Endothelial cell (in vitro differentiated cells): ENCODE measurements at regions not wholly inside any gene's neighbourhood (a gene's known extent, or its start where the extent isn't known, plus 50 kb on each side); places are given as distances from the start of the nearest gene placed in this dataset.
"Not testable (repeated sequence)": the region's sequence is repeated elsewhere in the genome, so short reads cannot be mapped to it uniquely, and the experiment has no call there.

ENCODE experiments used
- DNase-seq: peaks from one replicate; pipeline ENCODE4 v3.0.0; 2021; ENCODE audit warnings: low spot score
- H3K27ac Mint-ChIP-seq: one replicate; pipeline ENCODE4 v1.8.0; 2021; ENCODE audit warnings: mixed read lengths, inconsistent platforms; ENCODE audit not compliant: unreplicated experiment
- H3K27me3 Mint-ChIP-seq: one replicate; pipeline ENCODE4 v1.8.0; 2021; ENCODE audit warnings: mild to moderate bottlenecking, moderate library complexity, mixed read lengths, inconsistent platforms; ENCODE audit not compliant: unreplicated experiment
- H3K36me3 Mint-ChIP-seq: one replicate; pipeline ENCODE4 v1.8.0; 2021; ENCODE audit warnings: mild to moderate bottlenecking, low read depth, mixed read lengths, inconsistent platforms; ENCODE audit not compliant: unreplicated experiment
- H3K4me1 Mint-ChIP-seq: one replicate; pipeline ENCODE4 v1.8.0; 2021; ENCODE audit warnings: mild to moderate bottlenecking, mixed read lengths, inconsistent platforms; ENCODE audit not compliant: unreplicated experiment
- H3K4me3 Mint-ChIP-seq: one replicate; pipeline ENCODE4 v1.8.0; 2021; ENCODE audit warnings: mild to moderate bottlenecking, mixed read lengths, inconsistent platforms; ENCODE audit not compliant: unreplicated experiment
- H3K9me3 Mint-ChIP-seq: one replicate; pipeline ENCODE4 v1.8.0; 2021; ENCODE audit warnings: mixed read lengths, inconsistent platforms; ENCODE audit not compliant: unreplicated experiment
- TF ChIP-seq, protein P1 (sequence below): fragments of 200-600 bp; sonication (generic); IDR thresholded peaks from one replicate; pipeline ENCODE4 v1.5.0; 2021; ENCODE audit warnings: antibody characterized with exemption; ENCODE audit not compliant: unreplicated experiment

DNA sequence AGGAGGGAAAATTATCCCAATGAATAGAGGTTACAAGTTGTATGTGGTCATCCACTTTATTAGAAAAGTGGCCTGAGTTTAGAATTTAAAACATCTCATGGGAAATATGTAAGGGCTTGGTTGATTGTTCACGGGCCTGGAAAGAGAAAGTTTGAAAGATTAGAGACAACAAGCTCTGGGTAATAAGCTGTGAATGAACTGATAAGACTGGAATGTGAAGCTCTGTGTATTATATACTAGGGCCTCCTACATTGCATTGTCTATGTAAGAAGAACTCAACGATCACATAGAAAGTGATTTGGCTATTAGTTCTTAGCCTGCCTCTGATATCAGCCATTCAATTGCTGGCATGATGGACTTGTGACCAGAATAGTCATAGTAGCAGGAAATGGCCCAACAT is 199.2 kb upstream of the MAGI2 start:
- no peak overlapping the region for H3K4me3 Mint-ChIP-seq
- DNase-seq = no peak
- no peaks in the 10 kb centered on the region for H3K27me3 Mint-ChIP-seq
- TF ChIP-seq, protein P1, sequence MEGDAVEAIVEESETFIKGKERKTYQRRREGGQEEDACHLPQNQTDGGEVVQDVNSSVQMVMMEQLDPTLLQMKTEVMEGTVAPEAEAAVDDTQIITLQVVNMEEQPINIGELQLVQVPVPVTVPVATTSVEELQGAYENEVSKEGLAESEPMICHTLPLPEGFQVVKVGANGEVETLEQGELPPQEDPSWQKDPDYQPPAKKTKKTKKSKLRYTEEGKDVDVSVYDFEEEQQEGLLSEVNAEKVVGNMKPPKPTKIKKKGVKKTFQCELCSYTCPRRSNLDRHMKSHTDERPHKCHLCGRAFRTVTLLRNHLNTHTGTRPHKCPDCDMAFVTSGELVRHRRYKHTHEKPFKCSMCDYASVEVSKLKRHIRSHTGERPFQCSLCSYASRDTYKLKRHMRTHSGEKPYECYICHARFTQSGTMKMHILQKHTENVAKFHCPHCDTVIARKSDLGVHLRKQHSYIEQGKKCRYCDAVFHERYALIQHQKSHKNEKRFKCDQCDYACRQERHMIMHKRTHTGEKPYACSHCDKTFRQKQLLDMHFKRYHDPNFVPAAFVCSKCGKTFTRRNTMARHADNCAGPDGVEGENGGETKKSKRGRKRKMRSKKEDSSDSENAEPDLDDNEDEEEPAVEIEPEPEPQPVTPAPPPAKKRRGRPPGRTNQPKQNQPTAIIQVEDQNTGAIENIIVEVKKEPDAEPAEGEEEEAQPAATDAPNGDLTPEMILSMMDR = no peak
- H3K4me1 Mint-ChIP-seq = peaks cover 12% of the 10 kb centered on the region
- no peaks in the 10 kb centered on the region for H3K36me3 Mint-ChIP-seq
- no peak overlapping the region for H3K27ac Mint-ChIP-seq
- H3K9me3 Mint-ChIP-seq = no peaks in the 10 kb centered on the region

DNA sequence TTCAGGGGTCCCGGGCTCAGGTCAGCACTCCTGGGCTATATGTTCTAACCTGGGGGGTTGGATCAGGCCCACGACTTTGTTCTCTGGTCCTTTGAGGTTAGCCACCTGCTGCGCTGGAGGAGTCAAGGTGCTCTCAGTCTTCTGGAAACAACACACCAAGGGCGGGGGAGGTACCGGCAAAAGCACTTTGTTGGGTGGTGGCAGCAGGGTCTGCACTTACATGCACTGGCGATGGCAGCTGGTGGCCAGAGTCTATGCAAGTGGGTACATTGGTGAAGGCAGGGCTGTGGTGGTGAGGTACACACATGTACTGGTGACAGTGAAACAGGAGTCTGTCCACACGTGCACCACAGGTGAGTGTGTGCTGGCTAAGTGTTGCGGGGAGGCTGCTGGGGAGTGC is 194.2 kb upstream of the MAGI2 start:
- no peak for DNase-seq
- no peak overlapping the region for H3K4me3 Mint-ChIP-seq
- no peaks in the 10 kb centered on the region for H3K36me3 Mint-ChIP-seq
- TF ChIP-seq, protein P1 = no peak
- H3K4me1 Mint-ChIP-seq = no peaks in the 10 kb centered on the region
- H3K9me3 Mint-ChIP-seq = no peaks in the 10 kb centered on the region
- H3K27ac Mint-ChIP-seq = no peak overlapping the region
- H3K27me3 Mint-ChIP-seq = peaks cover 3% of the 10 kb centered on the region

DNA sequence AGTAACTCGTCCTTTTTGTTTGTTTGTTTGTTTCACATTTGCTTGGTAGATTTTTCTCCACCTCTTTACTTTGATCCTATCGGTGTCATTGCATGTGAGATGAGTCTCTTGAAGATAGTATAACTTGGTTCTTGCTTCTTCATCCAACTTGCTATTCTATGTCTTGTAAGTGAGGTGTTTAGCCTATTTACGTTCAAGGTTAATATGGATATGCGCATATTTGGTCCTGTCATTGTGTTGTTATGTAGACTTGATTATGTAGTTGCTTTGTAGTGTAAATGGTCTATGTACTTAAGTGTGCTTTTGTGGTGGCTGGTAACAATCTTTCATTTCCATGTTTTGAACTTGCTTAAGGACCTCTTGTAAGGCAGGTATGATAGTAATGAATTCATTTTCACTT is 192.8 kb upstream of the MAGI2 start:
- Mint-ChIP-seq H3K4me3 (no peak overlapping the region), H3K27ac (no peak overlapping the region), H3K36me3 (no peaks in the 10 kb centered on the region), H3K27me3 (peaks cover 3% of the 10 kb centered on the region), H3K4me1 (no peaks in the 10 kb centered on the region), H3K9me3 (no peaks in the 10 kb centered on the region)
- DNase-seq = no peak
- TF ChIP-seq, protein P1 = no peak

DNA sequence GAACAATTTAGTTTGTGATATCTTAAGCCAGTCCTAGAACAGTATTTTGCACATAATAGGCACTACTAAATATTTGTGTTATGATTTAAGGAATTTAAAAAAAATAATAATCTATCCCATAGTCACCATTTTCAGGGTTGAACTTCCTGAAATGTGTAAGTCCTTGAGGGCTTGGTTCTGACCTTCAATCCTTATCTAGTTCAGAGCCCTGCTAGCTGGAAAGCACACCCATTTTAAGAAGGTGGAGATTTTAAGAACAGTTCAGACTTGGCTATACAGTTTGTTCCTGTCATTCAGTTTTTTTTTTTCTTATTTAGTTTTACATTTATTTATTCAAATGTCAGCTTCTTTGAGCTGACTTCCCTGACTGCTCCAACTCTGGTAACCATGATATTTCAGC is 183.4 kb upstream of the MAGI2 start:
- Mint-ChIP-seq H3K36me3 (no peaks in the 10 kb centered on the region), H3K4me3 (no peak overlapping the region), H3K27ac (no peak overlapping the region), H3K4me1 (peaks cover 5% of the 10 kb centered on the region), H3K9me3 (no peaks in the 10 kb centered on the region), H3K27me3 (no peaks in the 10 kb centered on the region)
- TF ChIP-seq, protein P1 = no peak
- DNase-seq = no peak

DNA sequence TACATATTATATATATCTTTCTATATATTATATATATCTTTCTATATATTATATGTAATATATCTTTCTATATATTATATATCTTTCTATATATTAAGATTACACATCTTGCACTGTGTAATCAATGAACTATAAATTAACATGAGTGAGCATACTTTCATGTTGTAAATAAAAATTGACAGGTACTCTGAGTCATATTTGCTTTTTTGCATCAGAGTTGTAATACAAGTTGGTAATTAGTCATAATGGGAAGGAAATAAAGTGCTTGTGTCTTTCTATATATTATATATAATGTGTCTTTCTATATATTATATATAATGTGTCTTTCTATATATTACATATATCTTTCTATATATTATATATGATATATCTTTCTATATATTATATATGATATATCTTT is 172.5 kb upstream of the MAGI2 start:
- H3K4me3 Mint-ChIP-seq, DNase-seq, H3K9me3 Mint-ChIP-seq, H3K27ac Mint-ChIP-seq, H3K36me3 Mint-ChIP-seq, H3K27me3 Mint-ChIP-seq: not testable (repeated sequence)
- peaks cover 17% of the 10 kb centered on the region for H3K4me1 Mint-ChIP-seq

DNA sequence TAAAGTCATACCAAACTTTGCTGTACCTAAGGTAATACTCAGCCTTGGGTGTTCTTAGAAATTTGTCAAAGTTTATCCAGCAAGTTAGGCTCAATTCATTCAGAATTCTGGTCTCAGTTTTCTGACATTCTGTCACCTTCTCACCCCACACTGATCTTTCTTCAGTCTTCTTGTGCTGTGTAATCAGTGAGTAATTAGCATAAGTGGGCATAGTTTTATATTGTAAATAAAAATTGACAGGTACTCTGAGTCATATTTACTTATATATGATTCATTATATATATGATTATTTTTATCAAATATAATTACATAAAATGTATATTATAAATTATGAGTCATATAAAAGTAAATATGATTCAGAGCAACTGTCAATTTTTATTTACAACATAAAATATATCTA is 170.9 kb upstream of the MAGI2 start:
- no peaks in the 10 kb centered on the region for H3K36me3 Mint-ChIP-seq
- H3K9me3 Mint-ChIP-seq = no peaks in the 10 kb centered on the region
- peaks cover 30% of the 10 kb centered on the region for H3K4me1 Mint-ChIP-seq
- TF ChIP-seq, protein P1 = no peak
- H3K27ac Mint-ChIP-seq = no peak overlapping the region
- no peak overlapping the region for H3K4me3 Mint-ChIP-seq
- no peak for DNase-seq
- H3K27me3 Mint-ChIP-seq = no peaks in the 10 kb centered on the region
